GM18951 (cell line): ENCODE measurements at regions not wholly inside any gene's neighbourhood (a gene's known extent, or its start where the extent isn't known, plus 50 kb on each side); places are given as distances from the start of the nearest gene placed in this dataset.

ENCODE experiments used
- POLR2A ChIP-seq: IDR thresholded peaks from 4 replicates; pipeline ENCODE4 v1.6.1; 2011; ENCODE audit warnings: mild to moderate bottlenecking; ENCODE audit not compliant: insufficient read length, insufficient read depth; ENCODE audit errors: extremely low read depth
- in situ Hi-C: fragments of 300-500 bp; cut with MboI; formaldehyde crosslinking; loops from one replicate; pipeline ENCODE4 v1.12.0; 2022; ENCODE audit warnings: low sequenced_read_pairs, mixed read lengths, inconsistent platforms; ENCODE audit not compliant: unreplicated experiment

GRCh38 chr10:120683454-120683853, 167.7 kb upstream of the WDR11 start:
- in situ Hi-C loops, result no loop called here
- TF ChIP-seq POLR2A, result no peak

DNA sequence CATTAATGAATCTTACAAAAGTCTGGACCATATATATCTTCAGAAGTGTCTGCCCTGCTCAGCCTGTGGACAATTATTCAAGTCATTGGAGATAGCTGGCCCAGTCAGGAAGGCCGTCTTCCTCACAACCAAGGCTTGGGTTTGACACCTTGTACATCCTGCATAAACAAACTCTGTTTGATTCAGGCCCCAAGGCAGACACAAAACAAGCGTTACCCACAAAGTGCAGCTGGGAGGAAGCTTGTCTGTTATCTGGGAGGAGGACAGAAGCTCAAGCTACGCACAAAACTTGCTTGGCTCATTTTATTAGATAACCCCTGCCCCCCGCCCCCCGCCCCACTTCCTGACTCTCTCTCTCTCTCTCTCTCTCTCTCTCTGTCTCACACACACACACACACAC, 166.9 kb upstream of the WDR11 start:
- TF ChIP-seq POLR2A, result no peak
- in situ Hi-C loops, result no loop called here

DNA sequence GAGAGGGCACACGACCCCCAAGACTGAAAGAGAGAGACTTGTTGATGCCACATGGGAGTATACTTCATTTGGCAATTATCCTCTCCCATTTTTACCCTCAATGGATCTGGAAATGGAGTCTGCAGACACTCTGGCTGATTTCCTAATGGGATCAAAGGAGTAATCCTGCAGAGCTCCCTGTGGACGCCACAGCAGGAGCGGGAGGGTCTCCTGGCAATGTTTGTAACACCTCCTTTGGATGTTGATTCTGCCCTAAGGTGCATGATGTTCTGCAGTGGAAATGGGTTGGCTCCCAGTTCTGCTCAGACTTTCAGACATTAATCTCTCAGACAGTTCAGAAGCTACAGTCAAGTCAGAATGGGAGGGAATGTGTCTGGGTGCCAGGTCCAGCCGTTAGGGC, 166.0 kb upstream of the WDR11 start:
- in situ Hi-C loops, result no loop called here
- no peak for TF ChIP-seq POLR2A

DNA sequence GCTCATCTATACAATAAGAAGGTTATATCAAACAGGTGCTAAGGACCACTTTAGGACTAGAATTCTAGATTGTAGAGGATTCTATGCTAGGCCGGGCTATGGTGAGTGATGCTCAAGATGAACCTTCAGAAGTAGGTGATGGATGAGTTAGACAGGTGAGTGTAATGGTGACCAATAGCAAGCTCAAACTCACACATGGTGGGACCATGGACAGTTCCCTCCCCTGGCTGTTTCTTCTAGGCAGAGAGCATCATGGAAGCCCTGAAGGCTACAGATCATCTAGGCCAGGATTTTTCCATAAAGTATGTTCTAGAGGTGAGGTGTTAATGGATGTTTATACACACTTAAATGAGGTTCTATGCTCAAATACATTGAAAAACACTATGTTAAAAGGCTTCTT, 162.2 kb upstream of the WDR11 start:
- in situ Hi-C loops, result no loop called here
- TF ChIP-seq POLR2A, result no peak

- in situ Hi-C loops, result no loop called here
- TF ChIP-seq POLR2A, result no peak
Measured at GRCh38 chr10:120689777-120690529, 161.2 kb upstream of the WDR11 start.

DNA sequence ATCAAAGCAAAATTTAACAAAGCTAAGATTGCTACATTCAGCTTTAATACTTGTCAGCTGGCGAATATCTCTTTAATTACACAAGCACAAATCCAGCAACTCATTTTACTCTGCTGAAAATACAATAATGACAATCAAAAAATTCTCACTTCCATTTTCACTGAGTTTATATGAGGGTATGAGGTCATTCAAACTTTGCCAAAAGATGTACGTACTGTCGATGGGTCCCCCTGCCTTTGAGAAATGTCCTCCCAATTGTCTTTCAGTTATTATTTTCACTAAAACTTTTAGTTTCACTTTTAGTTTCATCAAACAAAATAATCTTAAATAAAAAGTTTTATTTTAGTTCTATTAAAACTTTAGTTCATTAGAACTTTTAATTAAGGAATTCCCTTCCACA, 159.5 kb upstream of the WDR11 start:
- in situ Hi-C loops, result no loop called here
- TF ChIP-seq POLR2A, result no peak

- in situ Hi-C loops, result no loop called here
- TF ChIP-seq POLR2A, result no peak
Measured at GRCh38 chr10:120700426-120700825, 150.7 kb upstream of the WDR11 start.

DNA sequence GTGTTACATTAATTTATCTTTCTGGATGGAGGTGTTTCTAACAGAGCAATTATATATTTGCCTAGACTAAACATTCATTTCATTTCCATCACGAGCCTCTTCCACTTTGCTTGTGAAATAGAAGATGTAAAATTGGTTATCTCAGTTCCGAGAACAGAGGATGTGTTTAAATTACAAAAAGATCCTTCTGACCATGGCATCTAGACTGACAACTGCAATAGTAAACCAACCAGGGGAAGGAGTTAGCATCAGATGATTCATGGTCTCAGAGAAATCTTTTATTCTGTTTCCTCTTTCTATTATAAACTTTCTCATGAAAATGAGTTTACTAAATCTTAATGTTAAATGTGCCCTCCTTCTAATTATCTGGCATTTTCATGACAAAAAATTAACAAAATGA, 149.8 kb upstream of the WDR11 start:
- in situ Hi-C loops, result no loop called here
- no peak for TF ChIP-seq POLR2A

DNA sequence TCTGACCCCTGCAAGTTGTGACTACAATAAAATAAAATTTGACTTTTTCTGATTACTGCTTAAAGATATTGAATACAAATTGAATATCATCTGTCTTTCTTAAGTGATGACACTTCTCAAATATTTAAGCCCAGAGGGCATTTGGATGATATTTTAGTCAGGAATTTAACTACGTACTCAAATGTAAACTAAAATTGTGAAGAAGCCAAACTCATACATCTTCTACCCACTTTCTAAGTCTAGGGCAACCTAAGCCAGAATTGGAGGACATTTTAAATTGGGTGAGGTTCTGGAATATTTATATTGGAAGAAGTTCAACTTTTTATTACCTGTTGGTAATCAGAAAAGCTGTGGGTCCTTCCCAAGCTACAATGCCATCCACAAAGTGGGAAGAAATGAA, 149.1 kb upstream of the WDR11 start:
- no peak for TF ChIP-seq POLR2A
- in situ Hi-C loops, result no loop called here

DNA sequence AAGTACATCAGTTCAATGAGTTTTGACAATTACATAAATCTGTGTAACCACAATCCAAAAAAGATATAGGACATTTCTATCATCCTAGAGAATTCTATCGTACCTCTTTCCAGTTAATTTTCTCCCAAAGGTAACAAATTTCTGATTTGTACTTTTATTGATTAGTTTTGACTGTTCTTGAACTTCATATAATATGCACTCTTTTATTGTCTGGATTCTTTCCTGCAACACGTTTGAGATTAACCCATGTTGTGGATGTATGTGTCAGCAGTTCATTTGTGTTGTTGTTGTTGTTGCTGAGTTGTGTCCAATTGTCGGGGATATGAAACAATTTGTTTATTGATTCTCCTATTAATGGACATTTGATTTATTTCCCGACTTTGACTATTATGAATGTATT, 145.9 kb upstream of the WDR11 start:
- in situ Hi-C loops, result no loop called here
- no peak for TF ChIP-seq POLR2A

GRCh38 chr10:120710076-120710475, 141.1 kb upstream of the WDR11 start:
- in situ Hi-C loops, result no loop called here
- no peak for TF ChIP-seq POLR2A

- TF ChIP-seq POLR2A, result no peak
- in situ Hi-C loops, result no loop called here
Measured at GRCh38 chr10:120711860-120712259, 139.3 kb upstream of the WDR11 start.

DNA sequence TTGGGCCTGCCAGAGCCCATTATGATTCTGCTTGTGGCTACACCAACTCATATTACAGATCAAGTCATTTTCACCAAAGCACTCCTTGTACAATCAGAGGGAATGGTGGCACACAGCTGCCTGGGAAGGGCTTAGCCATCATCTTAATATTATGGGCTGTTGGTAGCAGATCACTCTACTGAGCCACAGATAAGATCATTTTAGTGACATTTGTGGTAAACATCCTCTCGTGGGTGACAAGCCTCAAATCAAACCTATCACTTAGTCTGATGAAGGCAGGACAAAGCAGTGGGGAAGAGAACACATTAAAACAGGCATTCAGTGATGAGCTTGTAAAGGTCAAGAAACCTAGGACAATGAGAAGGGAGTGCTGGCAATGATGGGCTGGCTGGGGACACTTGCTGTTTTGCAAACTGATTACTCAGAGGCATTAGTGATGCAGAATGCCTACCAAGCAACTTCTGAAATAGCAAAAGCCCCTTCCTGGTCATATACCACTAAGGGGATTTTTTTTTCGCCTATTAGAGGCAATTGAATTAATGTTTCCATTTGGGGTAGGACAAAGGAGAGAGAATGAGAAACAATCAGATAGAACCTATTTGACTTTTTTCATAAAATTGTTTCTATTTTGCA, 137.5 kb upstream of the WDR11 start:
- TF ChIP-seq POLR2A, result no peak
- in situ Hi-C loops, result no loop called here

GRCh38 chr10:120715171-120715570, 136.0 kb upstream of the WDR11 start:
- in situ Hi-C loops, result no loop called here

GRCh38 chr10:120719333-120719732, 131.8 kb upstream of the WDR11 start:
- in situ Hi-C loops, result no loop called here
- no peak for TF ChIP-seq POLR2A

More at GRCh38 chr10:120715171-120715570, 136.0 kb upstream of the WDR11 start:
- TF ChIP-seq POLR2A, result no peak

DNA sequence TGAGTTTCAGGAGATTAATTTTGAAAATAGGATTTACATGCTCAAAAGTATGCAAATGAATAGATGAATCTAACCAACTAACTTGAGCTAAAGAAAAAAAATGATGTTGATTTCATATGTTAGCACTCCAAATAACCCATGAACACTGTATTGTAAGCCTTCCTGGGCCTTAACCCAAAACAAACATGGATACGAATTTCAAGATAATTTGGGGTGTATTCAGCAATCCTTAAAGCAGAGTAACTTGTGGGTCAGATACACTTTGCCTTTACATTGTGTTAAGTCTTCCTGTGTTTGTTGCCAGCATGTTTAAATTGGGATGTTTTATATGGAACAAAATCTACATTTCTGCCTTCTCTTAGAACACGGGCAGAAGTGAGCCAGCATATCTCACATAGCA, 124.2 kb upstream of the WDR11 start:
- TF ChIP-seq POLR2A, result no peak
- in situ Hi-C loops, result no loop called here
